NCI-H526 treated with DMSO at 0.1 percent for 48 hours (cell line): ENCODE measurements at regions not wholly inside any gene's neighbourhood (a gene's known extent, or its start where the extent isn't known, plus 50 kb on each side); places are given as distances from the start of the nearest gene placed in this dataset.

Experiments used
- DNase-seq: peaks from one replicate; lab custom pipeline; 2025; lab: John Stamatoyannopoulos, UW

GRCh38 chr12:90899456-90900182 is 55.4 kb downstream of the CCER1 start:
- DNase-seq, result no peak

DNA sequence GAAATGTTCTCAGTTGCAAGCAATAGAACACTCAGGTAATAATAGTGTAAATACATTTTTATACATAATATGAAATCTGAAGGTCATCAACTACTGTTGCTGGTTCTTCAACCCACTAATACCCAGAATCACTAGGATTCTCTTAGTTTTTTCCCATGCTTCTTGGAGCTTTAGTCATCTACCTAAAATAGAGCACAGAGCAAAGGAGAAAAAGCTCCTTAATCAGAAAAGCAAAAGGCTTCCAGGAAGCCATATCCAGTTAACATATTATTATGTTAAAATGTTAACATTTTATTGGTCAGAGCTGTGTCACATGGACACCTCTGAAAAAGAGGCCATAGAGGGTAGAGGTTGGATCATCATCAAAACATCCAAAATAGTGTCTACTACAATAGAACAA is 57.0 kb downstream of the CCER1 start:
- DNase-seq, result no peak

DNA sequence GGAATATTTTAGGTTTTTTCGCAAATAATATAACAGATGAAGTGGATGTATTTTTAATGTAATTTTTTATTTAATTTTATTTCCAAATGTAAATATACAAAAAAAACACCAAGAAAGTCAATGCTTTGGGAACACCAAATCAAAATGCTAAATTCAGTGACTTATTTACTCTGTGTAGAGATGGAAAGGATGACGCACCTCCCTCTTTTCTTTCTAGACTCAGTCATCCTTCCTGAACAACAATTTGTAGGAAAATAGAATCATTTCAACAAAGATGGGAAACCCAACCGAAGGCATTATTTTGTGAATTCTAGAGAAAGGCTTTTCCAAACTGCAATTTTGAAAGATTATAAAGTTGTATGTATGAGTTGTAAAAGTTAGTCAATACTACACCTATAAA is 57.7 kb downstream of the CCER1 start:
- no peak for DNase-seq

- no peak for DNase-seq
Measured at GRCh38 chr12:90896821-90897220, 58.2 kb downstream of the CCER1 start.

GRCh38 chr12:90896164-90896563 is 58.8 kb downstream of the CCER1 start:
- DNase-seq, result no peak

DNA sequence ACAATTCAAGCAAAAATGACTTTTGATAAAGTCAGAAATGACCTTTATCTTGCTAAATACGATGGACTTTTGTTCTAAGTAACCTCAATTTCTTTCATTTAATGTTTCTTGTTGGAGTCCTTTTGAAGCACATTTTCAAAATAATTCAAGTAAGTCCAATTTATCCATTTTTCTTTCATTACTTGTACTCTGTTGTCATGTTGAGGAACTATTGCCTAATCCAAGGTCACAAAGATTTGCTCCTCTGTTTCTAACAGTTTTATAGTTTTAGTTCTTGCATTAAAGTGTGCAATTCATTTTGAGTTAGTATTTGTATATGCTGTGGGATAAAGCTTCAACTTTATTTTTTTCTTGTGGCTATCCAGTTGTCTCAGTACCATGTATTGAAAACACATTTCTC is 66.7 kb downstream of the CCER1 start:
- DNase-seq, result no peak

DNA sequence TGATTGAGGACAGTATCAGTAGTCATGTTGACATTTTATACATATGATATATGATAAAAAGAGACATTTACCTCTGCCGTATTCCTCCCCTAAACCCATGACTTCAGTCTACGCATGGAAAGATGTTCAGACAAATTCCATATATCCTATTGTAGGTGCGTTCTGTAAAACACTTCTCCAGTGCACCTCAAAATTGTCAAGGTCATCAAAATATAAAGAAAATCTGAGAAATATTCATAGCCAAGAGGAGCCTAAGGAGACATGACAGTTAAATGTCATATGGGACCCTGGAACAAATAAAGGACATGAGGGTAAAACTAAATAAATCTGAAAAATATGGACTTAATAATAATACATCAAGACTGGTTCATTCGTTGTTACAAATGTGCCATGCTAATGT is 71.5 kb downstream of the CCER1 start:
- no peak for DNase-seq

GRCh38 chr12:90871726-90872096 is 83.3 kb downstream of the CCER1 start:
- DNase-seq, result no peak

DNA sequence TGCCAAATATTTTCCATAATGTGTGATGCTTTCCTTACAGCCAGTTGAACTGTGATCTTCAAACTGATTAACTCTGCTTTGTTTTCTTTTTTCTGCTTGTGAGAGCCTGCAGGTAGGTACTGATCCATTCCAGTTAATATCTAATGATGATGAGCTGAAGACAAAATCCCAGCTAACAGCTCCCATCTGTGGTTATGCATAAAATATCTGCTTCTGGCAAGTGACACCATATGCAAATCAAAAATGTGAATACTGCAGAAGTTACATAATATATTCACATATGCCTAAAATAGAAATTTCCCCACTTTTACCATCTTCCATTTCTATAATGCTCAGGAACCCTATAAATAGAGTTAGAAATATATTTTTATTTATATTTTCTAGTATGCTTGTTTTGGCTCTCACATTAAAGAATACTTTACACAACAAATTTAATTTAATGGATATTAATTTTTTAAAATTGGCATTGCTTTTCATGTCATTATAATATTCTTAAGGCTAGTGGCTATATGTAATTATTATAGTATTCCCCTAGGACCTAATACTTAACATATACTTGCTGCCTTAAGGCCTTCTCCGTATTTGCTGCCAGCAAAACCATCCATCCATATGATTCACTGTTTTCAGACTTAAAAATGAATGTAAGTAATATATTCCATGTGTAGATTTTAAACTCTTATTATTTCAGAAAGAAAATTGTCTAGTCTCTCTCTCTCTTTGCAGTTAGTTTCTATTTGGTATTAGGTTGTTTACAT is 83.8 kb downstream of the CCER1 start:
- peak; percentile 52 for DNase-seq

- no peak for DNase-seq
Measured at GRCh38 chr12:90868626-90869025, 86.3 kb downstream of the CCER1 start.

DNA sequence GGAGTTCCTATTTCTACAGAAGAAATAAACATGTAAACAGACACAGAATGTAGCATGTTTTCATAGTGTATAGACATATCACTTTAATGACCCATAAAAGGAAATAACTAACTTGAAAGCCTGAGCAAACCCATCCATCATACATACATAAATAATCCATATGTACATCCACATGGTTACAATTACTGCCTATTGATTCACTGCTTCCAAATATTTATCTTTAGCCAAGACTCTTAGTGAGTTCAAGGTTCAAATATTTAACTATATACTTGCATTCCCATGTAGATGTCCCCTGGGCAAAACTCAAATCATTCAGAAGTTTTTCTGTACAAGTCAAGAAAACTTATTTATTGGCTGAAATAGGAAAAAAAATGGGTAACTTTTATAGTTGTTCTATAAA is 95.4 kb downstream of the CCER1 start:
- no peak for DNase-seq

- peak; percentile 97 for DNase-seq
Measured at GRCh38 chr12:90858252-90858651, 96.7 kb downstream of the CCER1 start.

DNA sequence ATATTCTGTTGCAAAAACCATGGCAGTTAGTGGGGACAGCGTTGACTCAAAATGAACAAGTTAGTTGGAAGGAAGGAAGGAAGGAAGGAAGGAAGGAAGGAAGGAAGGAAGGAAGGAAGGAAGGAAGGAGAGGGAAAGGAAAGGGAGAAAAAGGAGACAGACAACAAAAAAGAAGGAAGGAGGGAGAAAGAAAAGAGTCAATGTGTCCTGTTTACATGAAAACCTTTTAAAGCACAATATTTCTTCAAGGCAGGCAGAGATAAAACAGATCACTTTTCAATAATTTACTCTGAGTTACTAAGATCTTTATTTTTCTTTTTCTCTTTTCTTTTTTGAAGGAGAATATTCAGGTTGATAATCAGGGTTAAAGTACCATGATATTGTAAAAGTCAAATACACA is 99.4 kb downstream of the CCER1 start:
- DNase-seq, result no peak

DNA sequence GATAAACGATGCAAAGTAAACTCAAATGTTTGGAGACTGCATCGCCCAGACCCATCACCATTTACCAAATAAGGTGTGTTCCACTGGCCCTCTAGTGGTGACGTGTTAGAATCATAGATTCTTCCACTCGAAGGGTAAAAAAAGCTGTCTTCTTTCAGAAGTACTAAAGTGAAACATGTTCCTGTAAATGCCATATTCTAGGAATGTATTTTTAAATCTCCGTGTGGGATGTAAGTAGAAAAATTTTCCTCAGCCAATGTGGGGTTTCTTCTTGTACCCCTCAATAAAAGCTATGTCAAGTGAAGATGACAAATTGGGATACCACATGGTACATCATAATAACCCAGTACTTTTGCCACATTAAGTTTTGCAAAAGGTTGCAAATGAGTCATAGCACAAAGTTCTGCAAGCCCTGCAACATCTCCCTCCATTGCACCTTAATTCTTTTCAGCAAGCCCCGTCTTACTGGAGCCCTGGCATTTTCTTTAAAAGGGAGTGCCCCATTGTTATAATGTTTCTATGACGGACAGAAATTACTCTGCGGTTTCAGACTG is 100.8 kb downstream of the CCER1 start:
- peak; percentile 47 for DNase-seq

DNA sequence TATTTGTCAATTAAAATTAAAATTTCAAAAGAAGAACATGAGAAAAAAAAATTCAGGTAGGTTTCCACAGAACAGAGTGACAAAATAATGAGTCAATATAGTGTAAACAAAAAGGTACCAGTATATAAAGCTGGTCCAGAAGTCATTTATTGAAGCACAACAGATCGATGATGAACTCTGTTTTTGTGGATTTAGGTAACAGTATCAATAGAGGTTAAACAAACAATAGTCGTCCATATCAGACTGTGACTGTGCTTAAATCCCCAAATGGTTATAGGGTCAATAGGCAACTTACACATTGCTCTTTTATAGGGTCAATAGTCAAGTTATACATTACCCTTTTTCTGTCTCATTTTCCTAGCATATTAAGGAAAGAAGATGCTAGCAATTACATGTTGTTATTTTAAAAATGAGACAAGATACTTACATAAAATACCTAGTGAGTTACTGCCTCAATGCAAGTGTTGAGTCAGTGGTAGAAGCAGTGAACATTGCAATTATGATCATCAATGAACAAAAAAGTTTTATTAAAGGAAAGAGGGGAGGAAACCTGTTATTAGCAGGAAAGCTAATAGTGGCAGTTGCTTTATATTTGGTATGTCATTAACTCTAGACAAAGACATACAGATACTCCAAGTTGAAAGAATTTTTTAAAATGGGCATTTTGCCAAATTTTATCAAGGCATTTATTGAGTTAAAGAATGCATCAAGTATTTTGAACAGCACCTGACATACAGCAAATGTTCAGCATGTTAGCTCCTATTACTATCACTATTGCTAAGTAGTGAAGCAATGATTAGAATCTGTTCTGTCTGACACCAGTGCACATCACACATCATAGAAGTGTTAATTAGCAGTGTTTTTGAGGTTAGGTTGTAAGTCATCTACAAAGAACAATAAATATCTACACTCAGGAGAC is 102.9 kb downstream of the CCER1 start:
- DNase-seq, result no peak

GRCh38 chr12:90842477-90842876 is 112.5 kb downstream of the CCER1 start:
- DNase-seq, result no peak

DNA sequence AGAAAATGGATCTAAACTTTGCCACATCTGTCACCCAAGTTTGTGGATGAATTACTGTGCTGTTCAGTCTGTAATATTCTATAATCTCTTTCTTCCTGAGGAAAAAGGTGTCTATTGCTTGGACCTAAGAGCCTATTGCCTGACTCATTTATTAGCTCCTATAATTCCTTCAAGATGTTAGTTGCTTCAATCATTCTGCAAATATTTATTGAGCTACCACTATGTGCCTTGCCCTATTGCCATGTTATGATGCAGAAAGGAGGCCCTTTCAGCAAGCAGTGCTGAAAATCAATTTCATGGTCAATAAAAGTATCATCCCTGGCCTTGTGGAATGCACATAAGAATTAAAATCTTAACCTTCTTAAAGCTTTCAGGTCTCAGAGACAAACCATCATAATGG is 113.6 kb downstream of the CCER1 start:
- no peak for DNase-seq

DNA sequence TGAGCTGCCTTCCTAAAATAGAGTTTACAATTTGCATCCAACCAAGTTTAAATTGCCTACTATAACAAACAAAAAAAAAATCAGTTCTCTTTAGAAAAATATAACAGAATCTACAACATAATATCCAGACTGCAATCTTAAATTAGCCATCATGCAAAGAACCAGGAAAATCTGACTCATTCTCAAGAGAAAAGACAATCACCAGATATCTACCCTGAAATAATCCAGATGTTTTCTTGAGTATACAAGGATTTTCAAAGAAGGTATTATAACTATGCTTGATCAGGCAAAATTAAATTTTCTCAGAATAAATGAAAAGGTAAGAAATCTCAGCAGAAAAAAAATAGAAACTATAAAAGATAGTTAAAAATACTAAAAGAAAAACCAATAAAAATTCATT is 115.6 kb downstream of the CCER1 start:
- DNase-seq, result no peak

GRCh38 chr12:90836689-90837088 is 118.3 kb downstream of the CCER1 start:
- DNase-seq, result no peak

- no peak for DNase-seq
Measured at GRCh38 chr12:90833228-90833627, 121.7 kb downstream of the CCER1 start.

DNA sequence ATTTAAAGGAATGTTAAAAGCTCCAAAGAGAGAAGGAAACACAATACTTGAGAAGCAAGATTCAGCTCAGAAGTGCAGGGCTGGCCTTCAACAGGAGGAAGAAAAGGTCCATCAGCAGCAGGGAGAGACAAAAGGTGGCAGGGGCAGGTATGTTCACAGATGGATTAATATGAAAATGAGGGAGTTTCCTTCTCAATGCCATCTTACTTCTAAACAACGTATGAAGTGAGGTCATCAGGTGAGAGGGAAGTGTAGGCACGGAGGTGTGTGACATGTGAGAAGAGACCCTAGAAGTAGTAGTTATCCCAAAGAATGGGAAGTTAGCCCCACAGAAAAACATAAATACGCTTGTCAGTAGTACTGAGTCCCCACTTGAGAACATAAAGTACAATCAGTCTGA is 122.5 kb downstream of the CCER1 start:
- no peak for DNase-seq

GRCh38 chr12:90831712-90832111 is 123.3 kb downstream of the CCER1 start:
- DNase-seq, result no peak
